SK-N-SH (cell line): ENCODE measurements at regions not wholly inside any gene's neighbourhood (a gene's known extent, or its start where the extent isn't known, plus 50 kb on each side); places are given as distances from the start of the nearest gene placed in this dataset.

Source experiments
- CTCF ChIA-PET: fragments of 300-600, 350-600 bp; formaldehyde crosslinking; extraction: SDS; loops from one replicate; lab custom pipeline; 2021; lab: Yijun Ruan, JAX
- POLR2A ChIA-PET: fragments of 350-600 bp; sonication (Branson Sonifier 250); formaldehyde crosslinking; extraction: SDS; loops from one replicate; lab custom pipeline; 2020; ENCODE audit warnings: antibody characterized with exemption, inconsistent platforms; lab: Yijun Ruan, JAX
- DNase-seq: peaks from one replicate; pipeline ENCODE4 v3.0.0; 2012
- H2AFZ ChIP-seq: fragments of 200-600 bp; sonication (generic); 2 replicates; pipeline ENCODE4 v1.8.1; 2016; ENCODE audit warnings: antibody characterized with exemption, mild to moderate bottlenecking, low read depth
- H3F3A ChIP-seq: fragments of 200-600 bp; sonication (generic); replicated peaks from 2 replicates; pipeline ENCODE3; 2016; ENCODE audit warnings: antibody characterized with exemption, mild to moderate bottlenecking; ENCODE audit not compliant: insufficient read depth
- H3K27ac ChIP-seq, 2 experiments: fragments of 200-500 bp in 1 of 2; fragments of 200-600 bp in 1 of 2; sonication (Bioruptor generic) in 1 of 2; sonication (generic), shearing (Covaris generic) in 1 of 2; 2 replicates each; pipeline versions ENCODE4 v1.5.1 to v1.6.1; 2014 to 2016; ENCODE audit warnings: low read depth in 2 of 2, inconsistent platforms in 1 of 2, low read length in 1 of 2, mild to moderate bottlenecking in 1 of 2, mixed read lengths in 1 of 2
- H3K27me3 ChIP-seq: fragments of 200-600 bp; sonication (generic), shearing (Covaris generic); 2 replicates; pipeline ENCODE4 v1.6.1; 2016; ENCODE audit warnings: mixed run types; ENCODE audit not compliant: insufficient read depth
- H3K36me3 ChIP-seq, 2 experiments: fragments of 200-500 bp in 1 of 2; fragments of 200-600 bp in 1 of 2; sonication (Bioruptor generic) in 1 of 2; sonication (generic) in 1 of 2; replicated peaks in 1 of 2; 2 replicates each; pipeline versions ENCODE3 to v1.5.1; 2014 to 2016; ENCODE audit warnings: low read length in 1 of 2, mild to moderate bottlenecking in 1 of 2; ENCODE audit not compliant: insufficient read depth in 2 of 2, control insufficient read depth in 1 of 2
- H3K4me1 ChIP-seq, 2 experiments: fragments of 200-500 bp in 1 of 2; fragments of 200-600 bp in 1 of 2; sonication (Bioruptor generic) in 1 of 2; sonication (generic), shearing (Covaris generic) in 1 of 2; 2 replicates each; pipeline versions ENCODE4 v1.5.1 to v1.6.1; 2014 to 2016; ENCODE audit warnings: low read depth in 1 of 2, low read length in 1 of 2, mixed run types in 1 of 2; ENCODE audit not compliant: insufficient read depth in 2 of 2, control insufficient read depth in 1 of 2
- H3K4me2 ChIP-seq: fragments of 200-600 bp; sonication (generic), shearing (Covaris generic); 2 replicates; pipeline ENCODE4 v1.6.1; 2017; ENCODE audit warnings: mixed run types
- H3K4me3 ChIP-seq, 2 experiments: fragments of 200-500 bp in 1 of 2; fragments of 200-600 bp in 1 of 2; sonication (Bioruptor generic) in 1 of 2; sonication (generic), shearing (Covaris generic) in 1 of 2; 2 replicates each; pipeline versions ENCODE4 v1.5.1 to v1.8.1; 2014 to 2016; ENCODE audit warnings: low read depth in 2 of 2, inconsistent platforms in 1 of 2, low read length in 1 of 2, mild to moderate bottlenecking in 1 of 2, mixed read lengths in 1 of 2, moderate library complexity in 1 of 2
- H3K79me2 ChIP-seq: fragments of 200-600 bp; sonication (generic); 2 replicates; pipeline ENCODE4 v1.8.1; 2017; ENCODE audit warnings: mild to moderate bottlenecking; ENCODE audit not compliant: insufficient read depth
- H3K9ac ChIP-seq: fragments of 200-600 bp; sonication (generic); 2 replicates; pipeline ENCODE4 v1.6.1; 2017; ENCODE audit warnings: mixed run types
- H3K9me2 ChIP-seq: fragments of 200-600 bp; sonication (generic); 2 replicates; pipeline ENCODE4 v1.6.1; 2017; ENCODE audit warnings: mixed run types
- H3K9me3 ChIP-seq: fragments of 200-600 bp; sonication (generic); 2 replicates; pipeline ENCODE4 v1.6.1; 2017; ENCODE audit warnings: mixed run types, mild to moderate bottlenecking, moderate library complexity
- H4K20me1 ChIP-seq: fragments of 200-600 bp; sonication (generic); 2 replicates; pipeline ENCODE4 v1.6.1; 2017; ENCODE audit warnings: mild to moderate bottlenecking, mixed run types; ENCODE audit not compliant: insufficient read depth
- ELF1 ChIP-seq: IDR thresholded peaks from 2 replicates; pipeline ENCODE4 v1.4.0; 2012
- EZH2phosphoT487 ChIP-seq: fragments of 200-600 bp; sonication (generic); IDR thresholded peaks from 2 replicates; pipeline ENCODE4 v1.6.1; 2017; ENCODE audit warnings: low read depth, mixed run types, mild to moderate bottlenecking, antibody characterized with exemption, moderate library complexity, borderline replicate concordance
- FOSL2 ChIP-seq: IDR thresholded peaks from 2 replicates; pipeline ENCODE4 v1.4.0; 2012; ENCODE audit warnings: low read depth, mild to moderate bottlenecking, moderate library complexity, borderline replicate concordance
- FOXJ3 ChIP-seq: sonication (generic); formaldehyde crosslinking; IDR thresholded peaks from 2 replicates; pipeline ENCODE4 v1.5.1; 2020; ENCODE audit warnings: mild to moderate bottlenecking, missing genetic modification reagents
- GABPA ChIP-seq: IDR thresholded peaks from 2 replicates; pipeline ENCODE4 v1.4.0; 2012; ENCODE audit warnings: low read depth, mild to moderate bottlenecking
- IRF3 ChIP-seq: fragments of 150-350 bp; IDR thresholded peaks from 2 replicates; pipeline ENCODE4 v1.6.1; 2016; ENCODE audit warnings: mild to moderate bottlenecking, low read depth, low read length
- JUND ChIP-seq: IDR thresholded peaks from 2 replicates; pipeline ENCODE4 v1.4.0; 2012
- MAX ChIP-seq: IDR thresholded peaks from 2 replicates; pipeline ENCODE4 v1.4.0; 2012; ENCODE audit warnings: low read depth
- RCOR1 ChIP-seq: fragments of 150-350 bp; IDR thresholded peaks from 2 replicates; pipeline ENCODE4 v1.6.1; 2017; ENCODE audit warnings: antibody characterized with exemption, low read length
- SIN3A ChIP-seq: IDR thresholded peaks from 2 replicates; pipeline ENCODE4 v1.6.1; 2012; ENCODE audit warnings: low read depth, mild to moderate bottlenecking, low read length, moderate library complexity, borderline replicate concordance
- SMC3 ChIP-seq: IDR thresholded peaks from 2 replicates; pipeline ENCODE4 v1.6.1; 2012; ENCODE audit warnings: low read depth, low read length, improper control_type of control experiment
- TAF1 ChIP-seq: IDR thresholded peaks from 2 replicates; pipeline ENCODE4 v1.6.1; 2012; ENCODE audit warnings: low read depth, mild to moderate bottlenecking, low read length, moderate library complexity, borderline replicate concordance
- TEAD4 ChIP-seq: IDR thresholded peaks from 2 replicates; pipeline ENCODE4 v1.4.0; 2012; ENCODE audit warnings: mild to moderate bottlenecking, borderline replicate concordance; ENCODE audit not compliant: insufficient read depth
- USF1 ChIP-seq: IDR thresholded peaks from 2 replicates; pipeline ENCODE4 v1.4.0; 2012; ENCODE audit warnings: low read depth, borderline replicate concordance
- WGBS: methylation state at CpG from one replicate; pipeline ENCODE4 v1.1.6; 2017; ENCODE audit warnings: low lambda C conversion rate; 5-methylcytosine and 5-hydroxymethylcytosine counted together
- TF ChIP-seq, protein P1 (sequence below): IDR thresholded peaks from 2 replicates; pipeline ENCODE4 v1.6.1; 2012; ENCODE audit warnings: mild to moderate bottlenecking, low read depth, low read length, moderate library complexity
- TF ChIP-seq, protein P2 (sequence below): IDR thresholded peaks from 2 replicates; pipeline ENCODE4 v1.4.0; 2012; ENCODE audit warnings: low read depth, borderline replicate concordance

DNA sequence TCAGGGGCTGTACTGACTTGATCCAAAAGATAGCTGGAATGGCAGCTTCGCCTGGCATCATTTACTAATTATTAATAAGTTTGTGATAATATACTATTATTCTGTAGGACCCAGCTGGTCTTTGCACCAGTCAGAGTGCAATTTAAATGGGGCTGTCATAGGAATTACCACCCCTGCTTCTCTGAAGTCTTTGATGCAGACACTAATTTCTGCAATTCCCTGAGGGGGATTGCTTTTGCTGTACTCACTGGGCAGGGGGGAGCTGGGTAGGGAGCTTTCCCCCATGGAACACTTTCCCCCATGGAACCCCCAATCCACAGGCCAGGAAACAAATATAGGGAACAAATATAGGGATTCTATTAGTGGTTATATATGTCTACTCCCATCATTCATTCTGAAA, 54.9 kb upstream of the TSKU start:
- CTCF ChIA-PET, result interaction anchor here (1.0 to 11.5 kb wide), 3 partner anchors 74 to 192 kb away, joined by 3 to 205 read pairs (median 108); no protein-coding TSS in a partner anchor

More for the DNA sequence above, 54.9 kb upstream of the TSKU start:
- no peak overlapping the region for H3K9ac ChIP-seq
- H3K9me3 ChIP-seq, result no peaks in the 10 kb centered on the region
- no peaks in the 10 kb centered on the region; a peak in 1 of 4 replicates for H3K4me1 ChIP-seq
- 38% methylated on average over 1 of the region's 1 CpG for WGBS
- DNase-seq, result no peak
- no peaks in the 10 kb centered on the region for H3K9me2 ChIP-seq
- no peaks in the 10 kb centered on the region for H3K79me2 ChIP-seq
- H4K20me1 ChIP-seq, result no peaks in the 10 kb centered on the region
- no peak overlapping the region for H3K27ac ChIP-seq
- H3K4me2 ChIP-seq, result no peak overlapping the region
- TF ChIP-seq, protein P1, sequence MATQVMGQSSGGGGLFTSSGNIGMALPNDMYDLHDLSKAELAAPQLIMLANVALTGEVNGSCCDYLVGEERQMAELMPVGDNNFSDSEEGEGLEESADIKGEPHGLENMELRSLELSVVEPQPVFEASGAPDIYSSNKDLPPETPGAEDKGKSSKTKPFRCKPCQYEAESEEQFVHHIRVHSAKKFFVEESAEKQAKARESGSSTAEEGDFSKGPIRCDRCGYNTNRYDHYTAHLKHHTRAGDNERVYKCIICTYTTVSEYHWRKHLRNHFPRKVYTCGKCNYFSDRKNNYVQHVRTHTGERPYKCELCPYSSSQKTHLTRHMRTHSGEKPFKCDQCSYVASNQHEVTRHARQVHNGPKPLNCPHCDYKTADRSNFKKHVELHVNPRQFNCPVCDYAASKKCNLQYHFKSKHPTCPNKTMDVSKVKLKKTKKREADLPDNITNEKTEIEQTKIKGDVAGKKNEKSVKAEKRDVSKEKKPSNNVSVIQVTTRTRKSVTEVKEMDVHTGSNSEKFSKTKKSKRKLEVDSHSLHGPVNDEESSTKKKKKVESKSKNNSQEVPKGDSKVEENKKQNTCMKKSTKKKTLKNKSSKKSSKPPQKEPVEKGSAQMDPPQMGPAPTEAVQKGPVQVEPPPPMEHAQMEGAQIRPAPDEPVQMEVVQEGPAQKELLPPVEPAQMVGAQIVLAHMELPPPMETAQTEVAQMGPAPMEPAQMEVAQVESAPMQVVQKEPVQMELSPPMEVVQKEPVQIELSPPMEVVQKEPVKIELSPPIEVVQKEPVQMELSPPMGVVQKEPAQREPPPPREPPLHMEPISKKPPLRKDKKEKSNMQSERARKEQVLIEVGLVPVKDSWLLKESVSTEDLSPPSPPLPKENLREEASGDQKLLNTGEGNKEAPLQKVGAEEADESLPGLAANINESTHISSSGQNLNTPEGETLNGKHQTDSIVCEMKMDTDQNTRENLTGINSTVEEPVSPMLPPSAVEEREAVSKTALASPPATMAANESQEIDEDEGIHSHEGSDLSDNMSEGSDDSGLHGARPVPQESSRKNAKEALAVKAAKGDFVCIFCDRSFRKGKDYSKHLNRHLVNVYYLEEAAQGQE, result no peak
- no peak for TF ChIP-seq RCOR1
- no peak for TF ChIP-seq TEAD4
- no peak for TF ChIP-seq TAF1
- TF ChIP-seq MAX, result no peak
- TF ChIP-seq FOSL2, result no peak
- no peak for TF ChIP-seq IRF3
- no peak for TF ChIP-seq SMC3
- TF ChIP-seq, protein P2, sequence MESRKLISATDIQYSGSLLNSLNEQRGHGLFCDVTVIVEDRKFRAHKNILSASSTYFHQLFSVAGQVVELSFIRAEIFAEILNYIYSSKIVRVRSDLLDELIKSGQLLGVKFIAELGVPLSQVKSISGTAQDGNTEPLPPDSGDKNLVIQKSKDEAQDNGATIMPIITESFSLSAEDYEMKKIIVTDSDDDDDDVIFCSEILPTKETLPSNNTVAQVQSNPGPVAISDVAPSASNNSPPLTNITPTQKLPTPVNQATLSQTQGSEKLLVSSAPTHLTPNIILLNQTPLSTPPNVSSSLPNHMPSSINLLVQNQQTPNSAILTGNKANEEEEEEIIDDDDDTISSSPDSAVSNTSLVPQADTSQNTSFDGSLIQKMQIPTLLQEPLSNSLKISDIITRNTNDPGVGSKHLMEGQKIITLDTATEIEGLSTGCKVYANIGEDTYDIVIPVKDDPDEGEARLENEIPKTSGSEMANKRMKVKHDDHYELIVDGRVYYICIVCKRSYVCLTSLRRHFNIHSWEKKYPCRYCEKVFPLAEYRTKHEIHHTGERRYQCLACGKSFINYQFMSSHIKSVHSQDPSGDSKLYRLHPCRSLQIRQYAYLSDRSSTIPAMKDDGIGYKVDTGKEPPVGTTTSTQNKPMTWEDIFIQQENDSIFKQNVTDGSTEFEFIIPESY, result no peak
- TF ChIP-seq GABPA, result no peak
- TF ChIP-seq ELF1, result no peak
- no peak for TF ChIP-seq EZH2phosphoT487
- no peak for TF ChIP-seq SIN3A
- no peak for TF ChIP-seq JUND
- no peak for TF ChIP-seq FOXJ3 (CRISPR knock-in tag)
- no peak for TF ChIP-seq USF1
- POLR2A ChIA-PET, result no interaction called here
- H3K27me3 ChIP-seq, result peaks cover 22% of the 10 kb centered on the region; the same call in 1 of the 2 replicates
- no peaks in the 10 kb centered on the region for H3F3A ChIP-seq
- no peak overlapping the region for H2AFZ ChIP-seq
- no peak overlapping the region for H3K4me3 ChIP-seq
- H3K36me3 ChIP-seq, result no peaks in the 10 kb centered on the region
